GM23248 (cell line): ENCODE measurements at regions not wholly inside any gene's neighbourhood (a gene's known extent, or its start where the extent isn't known, plus 50 kb on each side); places are given as distances from the start of the nearest gene placed in this dataset.

Source experiments
- DNase-seq: peaks from one replicate; pipeline ENCODE4 v3.0.0-alpha.2; 2015
- H2AFZ ChIP-seq: fragments of 200-600 bp; sonication (generic); 2 replicates; pipeline ENCODE4 v1.6.1; 2016; ENCODE audit warnings: antibody characterized with exemption
- H3F3A ChIP-seq: fragments of 200-600 bp; sonication (generic); 2 replicates; pipeline ENCODE4 v1.6.1; 2016; ENCODE audit warnings: mild to moderate bottlenecking, antibody characterized with exemption, mixed run types; ENCODE audit not compliant: insufficient read depth
- H3K27ac ChIP-seq: fragments of 200-600 bp; sonication (generic); 2 replicates; pipeline ENCODE4 v1.5.1; 2016; ENCODE audit warnings: mild to moderate bottlenecking
- H3K27me3 ChIP-seq: fragments of 200-600 bp; sonication (generic); replicated peaks from 2 replicates; pipeline ENCODE4 v1.6.1; 2016; ENCODE audit warnings: mild to moderate bottlenecking; ENCODE audit not compliant: insufficient read depth
- H3K36me3 ChIP-seq: fragments of 200-600 bp; sonication (generic); 2 replicates; pipeline ENCODE4 v1.6.1; 2016; ENCODE audit warnings: low read depth, mild to moderate bottlenecking
- H3K4me1 ChIP-seq: fragments of 200-600 bp; sonication (generic); 2 replicates; pipeline ENCODE4 v1.6.1; 2016; ENCODE audit warnings: mild to moderate bottlenecking; ENCODE audit not compliant: insufficient read depth
- H3K4me2 ChIP-seq: fragments of 200-600 bp; sonication (generic); one replicate; pipeline ENCODE4 v1.6.1; 2016; ENCODE audit warnings: mild to moderate bottlenecking; ENCODE audit not compliant: unreplicated experiment
- H3K4me3 ChIP-seq: fragments of 200-600 bp; sonication (generic); 2 replicates; pipeline ENCODE4 v1.5.1; 2016; ENCODE audit warnings: mild to moderate bottlenecking
- H3K79me2 ChIP-seq: fragments of 200-600 bp; sonication (generic); 2 replicates; pipeline ENCODE4 v1.6.1; 2016; ENCODE audit warnings: mild to moderate bottlenecking; ENCODE audit not compliant: insufficient read depth
- H3K9ac ChIP-seq: fragments of 200-600 bp; sonication (generic); 2 replicates; pipeline ENCODE4 v1.6.1; 2016; ENCODE audit warnings: mild to moderate bottlenecking
- H3K9me2 ChIP-seq: fragments of 200-600 bp; sonication (generic); 2 replicates; pipeline ENCODE4 v1.6.1; 2016; ENCODE audit warnings: mixed run types, mild to moderate bottlenecking, moderate library complexity; ENCODE audit not compliant: insufficient read depth
- H3K9me3 ChIP-seq: fragments of 200-600 bp; sonication (generic); one replicate; pipeline ENCODE4 v1.6.1; 2017; ENCODE audit warnings: low read depth
- H4K20me1 ChIP-seq: fragments of 200-600 bp; sonication (generic); 2 replicates; pipeline ENCODE4 v1.6.0; 2016; ENCODE audit not compliant: insufficient read depth
- EZH2 ChIP-seq: fragments of 200-600 bp; sonication (generic); IDR thresholded peaks from 2 replicates; pipeline ENCODE4 v1.6.1; 2018; ENCODE audit warnings: antibody characterized with exemption, mild to moderate bottlenecking; ENCODE audit not compliant: insufficient read depth, poor library complexity, severe bottlenecking
- EZH2phosphoT487 ChIP-seq: fragments of 200-600 bp; sonication (generic); IDR thresholded peaks from 2 replicates; pipeline ENCODE4 v1.6.1; 2018; ENCODE audit warnings: antibody characterized with exemption, moderate library complexity, mild to moderate bottlenecking, low read depth; ENCODE audit not compliant: insufficient read depth
- WGBS, 2 experiments: methylation state at CpG; one replicate each; pipeline ENCODE4 v1.1.6; 2015 to 2017; ENCODE audit warnings: low lambda C conversion rate in 2 of 2, low coverage in 1 of 2; ENCODE audit errors: missing lambda C conversion rate in 2 of 2; 5-methylcytosine and 5-hydroxymethylcytosine counted together
- in situ Hi-C: fragments of 300-500 bp; cut with MboI; formaldehyde crosslinking; loops from 2 replicates; pipeline ENCODE4 v1.15.0; 2020

DNA sequence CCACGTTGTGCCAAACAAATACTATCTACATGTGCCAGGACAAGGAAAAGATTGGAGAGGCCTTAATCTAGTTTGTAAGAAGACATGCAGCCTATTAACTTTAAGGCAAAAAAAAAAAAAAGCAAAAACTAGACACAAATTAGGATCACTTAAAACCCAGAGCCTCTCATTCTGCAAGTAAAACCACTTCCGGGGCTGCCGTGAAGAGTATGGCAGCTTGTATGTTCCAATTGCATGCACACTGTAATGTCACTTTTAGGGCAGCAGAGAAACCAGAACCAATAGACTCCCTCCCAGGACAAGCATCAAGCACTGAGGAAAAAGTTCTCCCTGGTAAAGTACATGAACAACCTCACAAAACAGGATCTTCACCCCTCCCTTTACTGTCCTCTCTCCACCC lies 70.6 kb downstream of the RSL24D1 start:
- no peaks in the 10 kb centered on the region for H3F3A ChIP-seq
- no peak overlapping the region for H3K4me2 ChIP-seq
- no peaks in the 10 kb centered on the region for H3K4me1 ChIP-seq
- no peak overlapping the region for H3K27ac ChIP-seq
- TF ChIP-seq EZH2 (no peak), EZH2phosphoT487 (no peak)
- H3K27me3 ChIP-seq, result no peaks in the 10 kb centered on the region
- no peaks in the 10 kb centered on the region for H3K9me2 ChIP-seq
- no peak overlapping the region for H3K9ac ChIP-seq
- H3K9me3 ChIP-seq, result no peaks in the 10 kb centered on the region
- H3K79me2 ChIP-seq, result no peaks in the 10 kb centered on the region
- in situ Hi-C loops, result no loop called here
- H4K20me1 ChIP-seq, result no peaks in the 10 kb centered on the region
- DNase-seq, result no peak
- H3K4me3 ChIP-seq, result no peak overlapping the region
- WGBS, 2 experiments, result 59 to 66% methylated on average over 3 of the region's 3 CpGs
- H3K36me3 ChIP-seq, result no peaks in the 10 kb centered on the region
- no peak overlapping the region for H2AFZ ChIP-seq

DNA sequence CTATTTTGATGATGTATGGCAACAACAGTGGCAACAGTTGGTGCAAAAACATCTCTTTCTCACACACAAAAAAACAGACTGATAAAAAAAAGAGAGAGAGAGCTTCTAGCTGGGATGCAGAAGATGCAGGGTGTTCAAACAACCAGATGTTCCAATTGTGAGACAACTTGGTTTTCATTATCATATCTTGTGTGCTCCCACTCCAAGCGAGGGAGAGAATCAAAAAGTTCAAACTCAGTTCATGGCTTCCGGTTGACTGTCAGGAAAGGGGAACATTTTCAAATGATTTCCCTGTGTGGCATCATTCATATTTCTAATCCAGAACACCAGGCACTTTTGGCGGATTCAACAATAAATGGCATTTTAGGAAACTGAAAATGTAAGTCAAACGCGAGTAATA lies 72.1 kb downstream of the RSL24D1 start:
- no peak overlapping the region for H3K4me2 ChIP-seq
- no peaks in the 10 kb centered on the region for H3K36me3 ChIP-seq
- no peaks in the 10 kb centered on the region for H4K20me1 ChIP-seq
- WGBS, 2 experiments, result 0 to 3% methylated on average over 5 of the region's 5 CpGs
- no peak overlapping the region for H3K27ac ChIP-seq
- no peaks in the 10 kb centered on the region for H3K79me2 ChIP-seq
- H3K9me3 ChIP-seq, result no peaks in the 10 kb centered on the region
- TF ChIP-seq EZH2phosphoT487 (no peak), EZH2 (no peak)
- in situ Hi-C loops, result no loop called here
- no peak overlapping the region for H2AFZ ChIP-seq
- DNase-seq, result no peak
- no peaks in the 10 kb centered on the region for H3K4me1 ChIP-seq
- H3K4me3 ChIP-seq, result no peak overlapping the region
- H3K9ac ChIP-seq, result no peak overlapping the region
- no peaks in the 10 kb centered on the region for H3F3A ChIP-seq
- no peaks in the 10 kb centered on the region for H3K9me2 ChIP-seq
- H3K27me3 ChIP-seq, result no peaks in the 10 kb centered on the region

DNA sequence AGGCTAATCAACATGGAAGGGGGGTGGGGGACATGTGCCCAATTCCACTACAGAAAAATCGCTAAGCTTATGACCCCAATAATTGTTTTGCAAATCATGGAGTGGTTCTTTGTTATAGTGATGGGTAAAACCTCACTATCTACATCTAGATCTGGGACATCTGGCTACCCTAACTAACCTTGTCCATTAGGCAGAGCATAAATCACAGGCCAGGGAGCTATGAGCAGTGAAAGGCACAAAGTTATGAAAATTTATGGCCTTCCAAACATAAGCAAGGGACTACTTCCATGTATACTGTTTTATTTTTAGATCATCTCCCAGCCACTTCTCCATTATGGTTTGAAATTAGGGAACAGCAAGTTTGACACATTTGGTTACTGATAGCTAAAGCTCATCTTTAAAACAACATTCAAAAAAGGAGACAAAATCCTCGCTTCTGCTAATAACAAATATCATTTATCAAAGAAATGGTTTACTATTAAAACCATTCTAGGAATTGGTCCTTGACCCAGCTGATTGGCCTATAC lies 78.3 kb downstream of the RSL24D1 start:
- Histone ChIP-seq H3K4me3 (no peak overlapping the region), H3K9me2 (no peaks in the 10 kb centered on the region), H2AFZ (no peak overlapping the region), H3K4me2 (no peak overlapping the region), H3K79me2 (no peaks in the 10 kb centered on the region), H3K36me3 (no peaks in the 10 kb centered on the region), H3K27me3 (no peaks in the 10 kb centered on the region), H3K9ac (no peak overlapping the region), H3K27ac (no peak overlapping the region), H4K20me1 (no peaks in the 10 kb centered on the region), H3F3A (no peaks in the 10 kb centered on the region), H3K9me3 (no peaks in the 10 kb centered on the region), H3K4me1 (no peaks in the 10 kb centered on the region)
- DNase-seq, result no peak
- 19 to 42% methylated on average over 2 of the region's 2 CpGs for WGBS, 2 experiments
- in situ Hi-C loops, result no loop called here
- TF ChIP-seq EZH2 (no peak), EZH2phosphoT487 (no peak)

GRCh38 chr15:55116636-55117035 lies 80.1 kb downstream of the RSL24D1 start:
- 10 to 14% methylated on average over 2 of the region's 2 CpGs for WGBS, 2 experiments
- H3K27ac ChIP-seq, result no peak overlapping the region
- H2AFZ ChIP-seq, result no peak overlapping the region
- H3K9ac ChIP-seq, result no peak overlapping the region
- no peaks in the 10 kb centered on the region for H3K4me1 ChIP-seq
- H3K4me3 ChIP-seq, result no peak overlapping the region
- no peak for DNase-seq
- H3K79me2 ChIP-seq, result no peaks in the 10 kb centered on the region
- H4K20me1 ChIP-seq, result no peaks in the 10 kb centered on the region
- H3K27me3 ChIP-seq, result no peaks in the 10 kb centered on the region
- no peak overlapping the region for H3K4me2 ChIP-seq
- H3F3A ChIP-seq, result no peaks in the 10 kb centered on the region
- in situ Hi-C loops, result no loop called here
- H3K36me3 ChIP-seq, result no peaks in the 10 kb centered on the region
- H3K9me2 ChIP-seq, result no peaks in the 10 kb centered on the region
- H3K9me3 ChIP-seq, result no peaks in the 10 kb centered on the region
- TF ChIP-seq EZH2 (no peak), EZH2phosphoT487 (no peak)

DNA sequence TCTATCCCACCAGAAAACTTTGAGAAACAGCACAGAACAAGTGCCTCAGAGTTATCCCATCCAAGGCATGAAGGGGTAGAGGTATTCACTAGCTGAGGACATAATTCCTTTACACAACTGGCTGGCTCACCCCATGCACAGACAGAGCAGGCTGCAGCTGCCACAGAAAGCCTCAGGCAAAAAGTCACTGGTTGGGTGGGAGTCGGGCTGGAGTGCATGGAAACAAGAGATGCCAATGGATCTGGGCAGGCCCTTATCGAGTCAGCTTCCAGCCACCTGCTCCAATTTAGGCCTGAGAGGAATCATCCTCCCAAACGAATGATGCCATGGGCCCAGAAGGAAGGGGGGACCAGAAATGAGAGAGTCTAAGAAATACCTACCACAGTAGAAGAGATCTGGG lies 83.0 kb downstream of the RSL24D1 start:
- H3K27me3 ChIP-seq, result no peaks in the 10 kb centered on the region
- TF ChIP-seq EZH2phosphoT487 (no peak), EZH2 (no peak)
- no peaks in the 10 kb centered on the region for H3F3A ChIP-seq
- H3K36me3 ChIP-seq, result no peaks in the 10 kb centered on the region
- no peaks in the 10 kb centered on the region for H3K4me1 ChIP-seq
- H3K9ac ChIP-seq, result no peak overlapping the region
- no peaks in the 10 kb centered on the region for H3K79me2 ChIP-seq
- H3K9me3 ChIP-seq, result no peaks in the 10 kb centered on the region
- no peak overlapping the region for H3K27ac ChIP-seq
- H3K4me2 ChIP-seq, result no peak overlapping the region
- H2AFZ ChIP-seq, result no peak overlapping the region
- WGBS, 2 experiments, result 2 to 4% methylated on average over 3 of the region's 3 CpGs
- H4K20me1 ChIP-seq, result no peaks in the 10 kb centered on the region
- no peak overlapping the region for H3K4me3 ChIP-seq
- DNase-seq, result no peak
- H3K9me2 ChIP-seq, result no peaks in the 10 kb centered on the region
- in situ Hi-C loops, result no loop called here
